ENCODE measurements at regions not wholly inside any gene's neighbourhood (a gene's known extent, or its start where the extent isn't known, plus 50 kb on each side); places are given as distances from the start of the nearest gene placed in this dataset.

GRCh38 chr18:25470062-25470461 lies 118.1 kb upstream of the ZNF521 start:
- WGBS (ENCODE audit: insufficient coverage, insufficient read length): no CpG with 5 or more reads among the region's 7 CpGs
- H3K27me3 ChIP-seq (ENCODE audit: control insufficient read depth, insufficient read depth, low read length): no peaks in the 10 kb centered on the region
- no peak overlapping the region for H3K4me3 ChIP-seq (ENCODE audit: low read length)
- no peaks in the 10 kb centered on the region for H3K36me3 ChIP-seq (ENCODE audit: control insufficient read depth, insufficient read depth, low read length)
- H3K9me3 ChIP-seq (ENCODE audit: control insufficient read depth, insufficient read depth, low read length): no peaks in the 10 kb centered on the region
- no peak for DNase-seq (ENCODE audit: low read depth, low spot score)
- H3K4me1 ChIP-seq (ENCODE audit: control insufficient read depth, insufficient read depth, low read length): no peaks in the 10 kb centered on the region
- no peak overlapping the region for H3K27ac ChIP-seq (ENCODE audit: low read length)

GRCh38 chr18:25469489-25469888 lies 117.5 kb upstream of the ZNF521 start:
- no peaks in the 10 kb centered on the region for H3K36me3 ChIP-seq (ENCODE audit: control insufficient read depth, insufficient read depth, low read length)

GRCh38 chr18:25467226-25467987 lies 115.4 kb upstream of the ZNF521 start:
- Histone ChIP-seq H3K27me3 (ENCODE audit: control insufficient read depth, insufficient read depth, low read length) (no peaks in the 10 kb centered on the region), H3K4me1 (ENCODE audit: control insufficient read depth, insufficient read depth, low read length) (no peaks in the 10 kb centered on the region), H3K4me3 (ENCODE audit: low read length) (no peak overlapping the region), H3K36me3 (ENCODE audit: control insufficient read depth, insufficient read depth, low read length) (no peaks in the 10 kb centered on the region), H3K27ac (ENCODE audit: low read length) (no peak overlapping the region), H3K9me3 (ENCODE audit: control insufficient read depth, insufficient read depth, low read length) (no peaks in the 10 kb centered on the region)
- no CpG with 5 or more reads among the region's 6 CpGs for WGBS (ENCODE audit: insufficient coverage, insufficient read length)
- DNase-seq (ENCODE audit: low read depth, low spot score): no peak

More at GRCh38 chr18:25469489-25469888, 117.5 kb upstream of the ZNF521 start:
- Histone ChIP-seq H3K27me3 (ENCODE audit: control insufficient read depth, insufficient read depth, low read length) (no peaks in the 10 kb centered on the region), H3K27ac (ENCODE audit: low read length) (no peak overlapping the region), H3K4me1 (ENCODE audit: control insufficient read depth, insufficient read depth, low read length) (no peaks in the 10 kb centered on the region), H3K4me3 (ENCODE audit: low read length) (no peak overlapping the region), H3K9me3 (ENCODE audit: control insufficient read depth, insufficient read depth, low read length) (no peaks in the 10 kb centered on the region)
- no CpG with 5 or more reads among the region's 2 CpGs for WGBS (ENCODE audit: insufficient coverage, insufficient read length)
- DNase-seq (ENCODE audit: low read depth, low spot score): no peak

GRCh38 chr18:25465152-25465732 lies 113.3 kb upstream of the ZNF521 start:
- no peaks in the 10 kb centered on the region for H3K4me1 ChIP-seq (ENCODE audit: control insufficient read depth, insufficient read depth, low read length)
- no CpG with 5 or more reads among the region's 15 CpGs for WGBS (ENCODE audit: insufficient coverage, insufficient read length)
- H3K9me3 ChIP-seq (ENCODE audit: control insufficient read depth, insufficient read depth, low read length): no peaks in the 10 kb centered on the region
- DNase-seq (ENCODE audit: low read depth, low spot score): no peak
- no peak overlapping the region for H3K27ac ChIP-seq (ENCODE audit: low read length)
- no peak overlapping the region for H3K4me3 ChIP-seq (ENCODE audit: low read length)
- no peaks in the 10 kb centered on the region for H3K36me3 ChIP-seq (ENCODE audit: control insufficient read depth, insufficient read depth, low read length)
- H3K27me3 ChIP-seq (ENCODE audit: control insufficient read depth, insufficient read depth, low read length): no peaks in the 10 kb centered on the region

GRCh38 chr18:25464227-25464626 lies 112.3 kb upstream of the ZNF521 start:
- Histone ChIP-seq H3K4me1 (ENCODE audit: control insufficient read depth, insufficient read depth, low read length) (no peaks in the 10 kb centered on the region), H3K9me3 (ENCODE audit: control insufficient read depth, insufficient read depth, low read length) (no peaks in the 10 kb centered on the region), H3K36me3 (ENCODE audit: control insufficient read depth, insufficient read depth, low read length) (no peaks in the 10 kb centered on the region), H3K27me3 (ENCODE audit: control insufficient read depth, insufficient read depth, low read length) (no peaks in the 10 kb centered on the region), H3K27ac (ENCODE audit: low read length) (no peak overlapping the region), H3K4me3 (ENCODE audit: low read length) (no peak overlapping the region)
- DNase-seq (ENCODE audit: low read depth, low spot score): no peak

- Histone ChIP-seq H3K4me3 (ENCODE audit: low read length) (no peak overlapping the region), H3K36me3 (ENCODE audit: control insufficient read depth, insufficient read depth, low read length) (no peaks in the 10 kb centered on the region), H3K27ac (ENCODE audit: low read length) (no peak overlapping the region), H3K9me3 (ENCODE audit: control insufficient read depth, insufficient read depth, low read length) (no peaks in the 10 kb centered on the region), H3K4me1 (ENCODE audit: control insufficient read depth, insufficient read depth, low read length) (no peaks in the 10 kb centered on the region), H3K27me3 (ENCODE audit: control insufficient read depth, insufficient read depth, low read length) (no peaks in the 10 kb centered on the region; the same call in 1 of the 2 replicates)
- no peak for DNase-seq (ENCODE audit: low read depth, low spot score)
- 100% methylated on average over 2 of the region's 4 CpGs for WGBS (ENCODE audit: insufficient coverage, insufficient read length)
These were observed 111.8 kb upstream of the ZNF521 start for GRCh38 chr18:25463726-25464125.

GRCh38 chr18:25459814-25460213 lies 107.8 kb upstream of the ZNF521 start:
- no peaks in the 10 kb centered on the region for H3K9me3 ChIP-seq (ENCODE audit: control insufficient read depth, insufficient read depth, low read length)
- WGBS (ENCODE audit: insufficient coverage, insufficient read length): no CpG with 5 or more reads among the region's 1 CpG
- H3K27ac ChIP-seq (ENCODE audit: low read length): no peak overlapping the region
- no peak for DNase-seq (ENCODE audit: low read depth, low spot score)
- H3K4me3 ChIP-seq (ENCODE audit: low read length): no peak overlapping the region
- no peaks in the 10 kb centered on the region; the same call in 1 of the 2 replicates for H3K27me3 ChIP-seq (ENCODE audit: control insufficient read depth, insufficient read depth, low read length)
- H3K36me3 ChIP-seq (ENCODE audit: control insufficient read depth, insufficient read depth, low read length): no peaks in the 10 kb centered on the region
- no peaks in the 10 kb centered on the region for H3K4me1 ChIP-seq (ENCODE audit: control insufficient read depth, insufficient read depth, low read length)

- Histone ChIP-seq H3K27ac (ENCODE audit: low read length) (no peak overlapping the region), H3K4me1 (ENCODE audit: control insufficient read depth, insufficient read depth, low read length) (no peaks in the 10 kb centered on the region), H3K36me3 (ENCODE audit: control insufficient read depth, insufficient read depth, low read length) (no peaks in the 10 kb centered on the region), H3K9me3 (ENCODE audit: control insufficient read depth, insufficient read depth, low read length) (no peaks in the 10 kb centered on the region), H3K4me3 (ENCODE audit: low read length) (no peak overlapping the region), H3K27me3 (ENCODE audit: control insufficient read depth, insufficient read depth, low read length) (no peaks in the 10 kb centered on the region; the same call in 1 of the 2 replicates)
- WGBS (ENCODE audit: insufficient coverage, insufficient read length): no CpG with 5 or more reads among the region's 3 CpGs
- no peak for DNase-seq (ENCODE audit: low read depth, low spot score)
These were observed 105.6 kb upstream of the ZNF521 start for GRCh38 chr18:25457601-25458000.

- Histone ChIP-seq H3K4me3 (ENCODE audit: low read length) (no peak overlapping the region), H3K27me3 (ENCODE audit: control insufficient read depth, insufficient read depth, low read length) (no peaks in the 10 kb centered on the region; the same call in 1 of the 2 replicates), H3K9me3 (ENCODE audit: control insufficient read depth, insufficient read depth, low read length) (no peaks in the 10 kb centered on the region), H3K36me3 (ENCODE audit: control insufficient read depth, insufficient read depth, low read length) (no peaks in the 10 kb centered on the region), H3K4me1 (ENCODE audit: control insufficient read depth, insufficient read depth, low read length) (no peaks in the 10 kb centered on the region), H3K27ac (ENCODE audit: low read length) (no peak overlapping the region)
- DNase-seq (ENCODE audit: low read depth, low spot score): no peak
- no CpG with 5 or more reads among the region's 4 CpGs for WGBS (ENCODE audit: insufficient coverage, insufficient read length)
These were observed 105.2 kb upstream of the ZNF521 start for GRCh38 chr18:25457126-25457525.

- DNase-seq (ENCODE audit: low read depth, low spot score): no peak
These were observed 104.5 kb upstream of the ZNF521 start for GRCh38 chr18:25456334-25457010.

More at GRCh38 chr18:25456334-25457010, 104.5 kb upstream of the ZNF521 start:
- Histone ChIP-seq H3K9me3 (ENCODE audit: control insufficient read depth, insufficient read depth, low read length) (no peaks in the 10 kb centered on the region), H3K27me3 (ENCODE audit: control insufficient read depth, insufficient read depth, low read length) (no peaks in the 10 kb centered on the region; the same call in 1 of the 2 replicates), H3K27ac (ENCODE audit: low read length) (no peak overlapping the region), H3K4me1 (ENCODE audit: control insufficient read depth, insufficient read depth, low read length) (no peaks in the 10 kb centered on the region), H3K4me3 (ENCODE audit: low read length) (no peak overlapping the region), H3K36me3 (ENCODE audit: control insufficient read depth, insufficient read depth, low read length) (no peaks in the 10 kb centered on the region)
- WGBS (ENCODE audit: insufficient coverage, insufficient read length): no CpG with 5 or more reads among the region's 15 CpGs

Measured in iPS DF 6.9 (cell line).